ENCODE measurements at regions not wholly inside any gene's neighbourhood (a gene's known extent, or its start where the extent isn't known, plus 50 kb on each side); places are given as distances from the start of the nearest gene placed in this dataset.

DNA sequence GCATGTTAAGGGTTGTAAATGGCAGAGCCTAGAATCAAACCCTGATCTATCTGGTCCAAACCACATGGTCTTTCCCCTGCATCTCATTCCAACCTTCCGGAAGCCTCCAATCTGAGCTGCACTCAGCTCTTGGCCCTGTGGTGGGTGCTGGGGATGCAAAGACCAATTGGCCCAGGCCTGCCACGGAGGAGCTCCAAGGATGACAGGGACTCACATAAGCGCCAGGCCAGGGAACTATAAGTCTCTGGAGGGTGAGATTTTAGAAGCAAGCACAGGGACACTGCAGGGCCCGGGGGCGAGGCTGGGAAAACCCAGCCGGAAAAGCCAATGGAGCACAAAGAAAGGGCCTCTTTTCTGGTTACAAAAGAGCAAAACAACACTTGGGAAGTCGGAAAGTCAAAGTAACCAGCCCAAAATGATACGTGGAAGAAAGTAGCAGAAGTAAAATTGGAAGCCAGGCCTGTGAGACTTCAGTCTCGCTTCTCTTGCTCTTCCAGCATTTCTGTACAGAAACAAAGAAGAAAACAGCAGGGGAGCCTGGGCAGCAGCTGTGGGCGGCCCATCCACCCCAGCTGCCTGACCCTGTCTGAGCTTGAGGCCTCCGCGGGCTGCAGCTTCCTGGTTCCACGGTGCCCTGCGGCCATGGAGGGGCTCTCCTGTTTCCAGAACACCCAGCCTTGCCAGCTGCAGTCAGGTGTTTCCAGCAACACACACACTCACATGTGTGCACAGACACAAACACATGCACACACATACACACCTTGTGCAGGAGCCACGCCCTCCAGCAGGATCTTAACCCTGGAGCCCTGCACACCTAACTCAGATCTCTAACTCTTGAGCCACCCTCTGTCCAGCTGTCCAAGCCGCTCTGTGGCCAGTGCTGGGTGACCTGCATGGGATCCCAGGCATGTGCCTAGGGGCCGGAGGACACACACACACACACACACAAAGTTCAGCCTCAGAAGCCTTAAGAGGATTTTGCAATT lies 178.2 kb downstream of the BCL11B start:
- no peak for TF ChIP-seq CTCF (IDR thresholded peaks at IDR 0.05; ENCODE audit: insufficient read depth, missing control alignments)
- DNase-seq (ENCODE audit: insufficient read length, low spot score) = no peak
- FAIRE-seq = no peak

DNA sequence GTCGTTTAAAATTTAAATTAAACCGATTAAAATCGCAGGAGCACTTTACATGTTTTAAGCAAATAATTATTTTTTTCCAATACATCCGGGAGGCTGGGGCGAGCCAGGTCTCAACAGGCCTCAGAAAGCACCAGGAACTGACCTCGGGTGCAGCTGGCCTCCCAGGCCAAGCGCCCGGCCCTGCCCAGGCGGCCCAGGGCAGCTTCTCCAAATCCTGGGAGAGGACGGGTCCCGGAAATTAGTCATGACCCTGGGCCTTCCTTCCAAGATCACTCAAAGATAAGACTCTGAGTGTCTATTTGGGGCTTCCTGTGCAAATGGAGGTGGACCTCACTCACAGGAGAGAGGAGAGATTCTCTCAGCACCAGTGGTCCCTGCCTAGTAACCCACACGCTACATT lies 177.1 kb downstream of the BCL11B start:
- FAIRE-seq (no peak), DNase-seq (ENCODE audit: insufficient read length, low spot score) (no peak)
- TF ChIP-seq CTCF (IDR thresholded peaks at IDR 0.05; ENCODE audit: insufficient read depth, missing control alignments) = no peak

DNA sequence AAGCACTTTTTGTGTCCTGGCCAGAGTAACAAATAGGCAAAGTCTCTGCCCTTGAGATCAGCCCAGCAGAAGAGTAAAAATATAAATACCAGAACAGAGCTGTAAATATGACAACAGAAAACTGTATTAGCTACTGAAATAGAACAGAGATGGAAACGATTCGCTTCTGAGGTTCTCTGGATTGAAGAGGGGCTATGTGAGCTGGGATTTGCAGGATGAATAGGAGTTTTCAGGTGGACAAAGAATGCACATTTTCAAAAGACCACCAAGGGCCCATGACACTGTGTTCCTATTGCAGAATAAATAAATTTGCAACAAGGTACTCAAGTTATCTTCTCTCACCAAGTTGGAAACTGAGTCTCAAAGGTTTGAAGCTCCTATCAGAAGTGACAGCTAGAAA lies 176.6 kb downstream of the BCL11B start:
- FAIRE-seq = no peak
- no peak for DNase-seq (ENCODE audit: insufficient read length, low spot score)
- no peak for TF ChIP-seq CTCF (IDR thresholded peaks at IDR 0.05; ENCODE audit: insufficient read depth, missing control alignments)

DNA sequence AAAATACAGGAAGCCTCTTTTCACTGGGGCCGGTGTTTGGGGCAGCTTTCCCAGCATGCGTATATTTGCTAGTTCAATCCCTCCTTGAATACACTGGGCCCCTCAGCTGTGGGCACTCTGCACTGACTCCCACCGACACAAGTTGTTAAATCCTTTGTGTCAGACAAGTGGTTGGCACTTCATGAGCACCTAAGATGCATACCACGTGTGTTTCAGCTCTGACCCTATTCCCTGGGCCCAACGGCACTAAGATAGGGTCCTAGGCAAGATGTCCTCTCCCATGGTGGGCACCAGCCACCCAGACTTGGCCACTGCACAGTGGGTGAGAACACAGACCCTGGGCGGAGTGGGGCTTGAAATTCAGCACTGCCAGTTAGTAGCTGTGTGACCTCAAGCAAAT lies 173.8 kb downstream of the BCL11B start:
- DNase-seq (ENCODE audit: insufficient read length, low spot score) (no peak), FAIRE-seq (no peak)
- TF ChIP-seq CTCF (IDR thresholded peaks at IDR 0.05; ENCODE audit: insufficient read depth, missing control alignments) = no peak

GRCh38 chr14:99099051-99099787 lies 172.8 kb downstream of the BCL11B start:
- TF ChIP-seq CTCF (IDR thresholded peaks at IDR 0.05; ENCODE audit: insufficient read depth, missing control alignments) = no peak
- no peak for FAIRE-seq
- no peak for DNase-seq (ENCODE audit: insufficient read length, low spot score)

DNA sequence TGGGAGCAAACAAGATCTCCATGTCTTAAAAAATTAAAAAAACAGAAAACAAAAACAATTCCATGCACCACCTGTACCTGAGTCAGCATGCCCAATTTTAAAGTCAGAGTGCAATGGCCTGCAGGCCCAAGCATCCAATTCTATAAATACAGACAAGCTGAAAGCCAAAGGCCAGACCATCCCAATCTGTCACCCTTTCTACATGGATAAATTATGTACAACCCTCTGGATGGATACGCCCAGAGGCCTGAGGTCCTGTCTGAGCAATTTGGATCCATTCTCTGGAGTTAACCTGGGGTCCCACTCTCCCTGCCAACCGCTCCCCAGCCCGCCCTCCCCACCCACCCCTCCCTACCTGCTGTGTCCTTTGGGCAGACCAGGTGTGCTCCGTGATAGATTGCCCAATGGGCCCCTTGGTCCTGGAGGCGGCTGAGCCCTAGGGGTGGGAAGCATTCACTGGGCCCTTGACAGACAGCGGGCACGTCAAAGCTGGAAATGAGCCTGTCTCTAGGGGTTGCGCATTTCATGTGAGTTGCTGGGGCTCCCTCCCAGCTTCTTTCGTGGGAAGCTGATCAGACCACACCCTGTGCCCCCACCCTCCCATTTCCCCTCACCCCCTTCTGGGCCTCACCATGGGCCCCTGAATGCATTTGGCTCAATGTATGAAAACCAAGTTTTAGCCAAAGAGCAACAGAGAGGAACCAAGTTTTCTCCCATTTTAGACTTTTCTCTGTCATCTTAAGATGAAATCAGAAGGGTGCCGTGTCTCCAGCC lies 171.3 kb downstream of the BCL11B start:
- DNase-seq (ENCODE audit: insufficient read length, low spot score) (no peak), FAIRE-seq (no peak)
- no peak for TF ChIP-seq CTCF (IDR thresholded peaks at IDR 0.05; ENCODE audit: insufficient read depth, missing control alignments)
